ENCODE measurements at regions not wholly inside any gene's neighbourhood (a gene's known extent, or its start where the extent isn't known, plus 50 kb on each side); places are given as distances from the start of the nearest gene placed in this dataset.

- TF ChIP-seq, protein P1, sequence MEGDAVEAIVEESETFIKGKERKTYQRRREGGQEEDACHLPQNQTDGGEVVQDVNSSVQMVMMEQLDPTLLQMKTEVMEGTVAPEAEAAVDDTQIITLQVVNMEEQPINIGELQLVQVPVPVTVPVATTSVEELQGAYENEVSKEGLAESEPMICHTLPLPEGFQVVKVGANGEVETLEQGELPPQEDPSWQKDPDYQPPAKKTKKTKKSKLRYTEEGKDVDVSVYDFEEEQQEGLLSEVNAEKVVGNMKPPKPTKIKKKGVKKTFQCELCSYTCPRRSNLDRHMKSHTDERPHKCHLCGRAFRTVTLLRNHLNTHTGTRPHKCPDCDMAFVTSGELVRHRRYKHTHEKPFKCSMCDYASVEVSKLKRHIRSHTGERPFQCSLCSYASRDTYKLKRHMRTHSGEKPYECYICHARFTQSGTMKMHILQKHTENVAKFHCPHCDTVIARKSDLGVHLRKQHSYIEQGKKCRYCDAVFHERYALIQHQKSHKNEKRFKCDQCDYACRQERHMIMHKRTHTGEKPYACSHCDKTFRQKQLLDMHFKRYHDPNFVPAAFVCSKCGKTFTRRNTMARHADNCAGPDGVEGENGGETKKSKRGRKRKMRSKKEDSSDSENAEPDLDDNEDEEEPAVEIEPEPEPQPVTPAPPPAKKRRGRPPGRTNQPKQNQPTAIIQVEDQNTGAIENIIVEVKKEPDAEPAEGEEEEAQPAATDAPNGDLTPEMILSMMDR (IDR thresholded peaks at IDR 0.05; ENCODE audit: low read length) = no peak
- no peak for TF ChIP-seq EZH2phosphoT487 (IDR thresholded peaks at IDR 0.05; ENCODE audit: low read length)
- no peak for TF ChIP-seq EZH2 (optimal IDR thresholded peaks at IDR 0.05; ENCODE audit: low read depth, low read length)
These were observed 908.3 kb upstream of the TMEFF2 start for GRCh38 chr2:193103064-193103463.
